Gastroesophageal sphincter (tissue), 3 donors: ENCODE measurements at regions not wholly inside any gene's neighbourhood (a gene's known extent, or its start where the extent isn't known, plus 50 kb on each side); places are given as distances from the start of the nearest gene placed in this dataset.

Experiments used
- EP300 ChIP-seq: sonication (generic); formaldehyde crosslinking; IDR thresholded peaks from one replicate; pipeline ENCODE4 v1.6.1; 2017; ENCODE audit warnings: antibody characterized with exemption, mild to moderate bottlenecking
- POLR2A ChIP-seq, 2 donors: fragments of 450-650 bp; IDR thresholded peaks; one replicate each; pipeline ENCODE4 v1.6.1; 2017; ENCODE audit warnings: antibody characterized with exemption in 2 of 2, mild to moderate bottlenecking in 2 of 2, moderate library complexity in 1 of 2
- POLR2AphosphoS5 ChIP-seq: sonication (generic); formaldehyde crosslinking; IDR thresholded peaks from one replicate; pipeline ENCODE4 v1.6.1; 2017; ENCODE audit warnings: antibody characterized with exemption
- TF ChIP-seq, protein P1 (sequence below), 4 experiments: fragments of 200-600 bp in 2 of 4; fragments of 450-650 bp in 2 of 4; sonication (generic) in 1 of 4; IDR thresholded peaks; one replicate each; pipeline ENCODE4 v1.5.1; 2017 to 2019; ENCODE audit warnings: antibody characterized with exemption in 4 of 4, mild to moderate bottlenecking in 2 of 4, moderate library complexity in 2 of 4

DNA sequence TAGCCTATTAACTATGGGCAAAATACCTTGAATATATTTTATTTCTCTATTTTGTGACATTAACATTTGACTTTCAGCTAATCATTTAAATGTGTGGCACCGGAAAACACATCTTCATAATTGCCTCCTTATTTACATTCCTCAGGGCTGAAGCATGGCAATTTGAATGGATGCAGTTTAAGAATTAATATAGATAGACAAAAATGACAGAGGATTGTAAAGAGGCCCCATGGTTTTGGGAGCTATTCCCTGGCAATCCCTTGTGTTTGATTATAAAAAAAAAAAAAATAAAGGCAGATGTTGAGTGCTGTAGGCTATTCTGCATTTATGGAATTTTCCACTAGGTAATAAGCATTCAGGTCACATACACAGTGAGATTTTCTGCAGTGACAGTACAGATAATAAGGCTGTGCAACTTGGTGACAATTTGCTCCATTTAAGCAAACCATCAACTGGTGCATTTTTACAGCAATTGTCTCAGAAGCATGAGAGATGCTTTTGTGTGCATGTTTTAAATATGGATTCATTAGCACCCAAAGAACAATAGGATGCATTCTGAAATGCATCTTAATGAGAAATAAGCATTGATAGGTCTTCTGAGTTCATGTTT is 123.2 kb upstream of the SLC38A4 start:
- TF ChIP-seq, protein P1, sequence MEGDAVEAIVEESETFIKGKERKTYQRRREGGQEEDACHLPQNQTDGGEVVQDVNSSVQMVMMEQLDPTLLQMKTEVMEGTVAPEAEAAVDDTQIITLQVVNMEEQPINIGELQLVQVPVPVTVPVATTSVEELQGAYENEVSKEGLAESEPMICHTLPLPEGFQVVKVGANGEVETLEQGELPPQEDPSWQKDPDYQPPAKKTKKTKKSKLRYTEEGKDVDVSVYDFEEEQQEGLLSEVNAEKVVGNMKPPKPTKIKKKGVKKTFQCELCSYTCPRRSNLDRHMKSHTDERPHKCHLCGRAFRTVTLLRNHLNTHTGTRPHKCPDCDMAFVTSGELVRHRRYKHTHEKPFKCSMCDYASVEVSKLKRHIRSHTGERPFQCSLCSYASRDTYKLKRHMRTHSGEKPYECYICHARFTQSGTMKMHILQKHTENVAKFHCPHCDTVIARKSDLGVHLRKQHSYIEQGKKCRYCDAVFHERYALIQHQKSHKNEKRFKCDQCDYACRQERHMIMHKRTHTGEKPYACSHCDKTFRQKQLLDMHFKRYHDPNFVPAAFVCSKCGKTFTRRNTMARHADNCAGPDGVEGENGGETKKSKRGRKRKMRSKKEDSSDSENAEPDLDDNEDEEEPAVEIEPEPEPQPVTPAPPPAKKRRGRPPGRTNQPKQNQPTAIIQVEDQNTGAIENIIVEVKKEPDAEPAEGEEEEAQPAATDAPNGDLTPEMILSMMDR (IDR thresholded peaks at IDR 0.05) = no peak
- TF ChIP-seq POLR2A (IDR thresholded peaks at IDR 0.05) (no peak), EP300 (no peak), POLR2AphosphoS5 (no peak)
